GM12864 (cell line): ENCODE measurements at regions not wholly inside any gene's neighbourhood (a gene's known extent, or its start where the extent isn't known, plus 50 kb on each side); places are given as distances from the start of the nearest gene placed in this dataset.

ENCODE experiments used
- DNase-seq: peaks from one replicate; pipeline ENCODE4 v3.0.0-alpha.2; 2011; ENCODE audit warnings: low read depth
- H3K4me3 ChIP-seq: 2 replicates; pipeline ENCODE4 v1.5.1; 2011; ENCODE audit warnings: mild to moderate bottlenecking, low read depth, low read length, control low read depth
- TF ChIP-seq, protein P1 (sequence below): IDR thresholded peaks from 2 replicates; pipeline ENCODE4 v1.5.1; 2011; ENCODE audit warnings: low read depth, mild to moderate bottlenecking, moderate library complexity, low read length, control low read depth, inconsistent platforms; ENCODE audit errors: missing control alignments

DNA sequence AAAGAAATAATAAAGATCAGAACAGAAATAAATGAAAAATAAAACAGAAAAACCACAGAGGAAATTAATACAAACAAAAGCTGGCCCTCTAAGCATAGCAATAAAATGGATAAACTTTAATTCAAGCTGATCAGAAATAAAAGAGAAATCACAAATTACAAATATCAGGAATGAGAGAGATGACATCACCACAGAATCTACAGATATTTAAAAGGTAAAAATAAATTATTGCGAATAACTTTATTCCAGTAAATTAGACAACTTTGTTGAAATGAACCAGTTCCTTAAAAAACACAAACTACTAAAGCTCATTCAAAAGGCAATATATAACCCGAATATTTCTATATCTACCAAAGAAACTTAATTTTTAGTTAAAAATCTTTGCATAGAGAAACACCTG lies 131.7 kb downstream of the PPP1R3A start:
- DNase-seq: no peak
- H3K4me3 ChIP-seq: no peak overlapping the region
- TF ChIP-seq, protein P1, sequence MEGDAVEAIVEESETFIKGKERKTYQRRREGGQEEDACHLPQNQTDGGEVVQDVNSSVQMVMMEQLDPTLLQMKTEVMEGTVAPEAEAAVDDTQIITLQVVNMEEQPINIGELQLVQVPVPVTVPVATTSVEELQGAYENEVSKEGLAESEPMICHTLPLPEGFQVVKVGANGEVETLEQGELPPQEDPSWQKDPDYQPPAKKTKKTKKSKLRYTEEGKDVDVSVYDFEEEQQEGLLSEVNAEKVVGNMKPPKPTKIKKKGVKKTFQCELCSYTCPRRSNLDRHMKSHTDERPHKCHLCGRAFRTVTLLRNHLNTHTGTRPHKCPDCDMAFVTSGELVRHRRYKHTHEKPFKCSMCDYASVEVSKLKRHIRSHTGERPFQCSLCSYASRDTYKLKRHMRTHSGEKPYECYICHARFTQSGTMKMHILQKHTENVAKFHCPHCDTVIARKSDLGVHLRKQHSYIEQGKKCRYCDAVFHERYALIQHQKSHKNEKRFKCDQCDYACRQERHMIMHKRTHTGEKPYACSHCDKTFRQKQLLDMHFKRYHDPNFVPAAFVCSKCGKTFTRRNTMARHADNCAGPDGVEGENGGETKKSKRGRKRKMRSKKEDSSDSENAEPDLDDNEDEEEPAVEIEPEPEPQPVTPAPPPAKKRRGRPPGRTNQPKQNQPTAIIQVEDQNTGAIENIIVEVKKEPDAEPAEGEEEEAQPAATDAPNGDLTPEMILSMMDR: no peak

DNA sequence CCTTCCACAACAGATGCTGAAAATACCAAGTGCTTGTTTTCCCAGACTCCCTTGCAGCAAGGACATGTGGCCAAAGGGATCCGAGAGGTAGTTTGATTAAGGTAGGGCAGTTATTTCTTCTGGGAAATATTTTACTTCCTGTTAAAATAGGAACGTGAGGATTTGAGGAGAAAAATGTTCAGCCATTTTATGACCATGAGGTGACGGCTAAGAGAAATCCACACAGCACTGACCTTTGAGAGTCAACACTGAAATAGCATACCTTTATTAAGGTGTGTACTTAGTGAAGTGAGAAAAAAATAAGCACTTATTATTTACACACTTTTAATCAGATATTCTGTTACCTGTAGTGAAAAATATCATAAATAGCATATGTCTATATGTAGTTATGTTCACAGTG lies 133.9 kb downstream of the PPP1R3A start:
- TF ChIP-seq, protein P1: no peak
- H3K4me3 ChIP-seq: no peak overlapping the region
- no peak for DNase-seq

DNA sequence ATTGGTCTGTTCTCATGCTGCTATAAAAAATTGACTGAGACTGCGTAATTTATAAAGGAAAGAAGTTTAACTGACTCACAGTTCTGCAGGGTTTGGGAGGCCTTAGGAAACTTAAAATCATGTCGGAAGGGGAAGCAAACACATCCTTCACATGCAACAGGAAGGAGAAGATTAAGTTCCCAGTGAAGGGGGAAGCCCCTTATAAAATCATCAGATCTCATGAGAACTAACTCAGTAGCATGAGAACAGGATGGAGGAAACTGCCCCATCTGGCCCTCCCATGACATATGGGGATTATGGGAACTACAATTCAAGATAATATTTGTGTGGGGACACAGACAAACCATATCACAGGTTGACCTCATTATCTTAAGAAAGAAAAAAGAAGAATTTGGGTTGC lies 134.5 kb downstream of the PPP1R3A start:
- H3K4me3 ChIP-seq: no peak overlapping the region
- TF ChIP-seq, protein P1: no peak
- DNase-seq: no peak

DNA sequence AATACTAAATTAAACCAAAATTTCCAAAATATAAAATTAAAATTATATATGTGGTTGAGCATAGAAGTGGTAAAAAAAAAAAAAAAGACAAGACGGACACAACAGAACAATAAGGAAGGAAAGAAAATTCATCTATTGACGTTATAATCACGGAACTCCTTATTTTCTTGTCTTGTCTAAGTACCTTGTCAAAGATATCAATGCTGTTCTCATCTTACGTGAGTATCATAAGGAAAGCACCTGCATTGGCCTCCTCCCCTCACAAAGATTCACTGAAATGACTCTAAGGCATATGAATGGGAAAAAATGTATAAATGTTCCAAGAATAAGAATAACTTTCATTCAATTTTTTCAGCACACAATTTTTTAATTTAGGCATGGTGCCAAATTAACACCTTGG lies 135.4 kb downstream of the PPP1R3A start:
- no peak for DNase-seq
- no peak overlapping the region for H3K4me3 ChIP-seq
- TF ChIP-seq, protein P1: no peak

DNA sequence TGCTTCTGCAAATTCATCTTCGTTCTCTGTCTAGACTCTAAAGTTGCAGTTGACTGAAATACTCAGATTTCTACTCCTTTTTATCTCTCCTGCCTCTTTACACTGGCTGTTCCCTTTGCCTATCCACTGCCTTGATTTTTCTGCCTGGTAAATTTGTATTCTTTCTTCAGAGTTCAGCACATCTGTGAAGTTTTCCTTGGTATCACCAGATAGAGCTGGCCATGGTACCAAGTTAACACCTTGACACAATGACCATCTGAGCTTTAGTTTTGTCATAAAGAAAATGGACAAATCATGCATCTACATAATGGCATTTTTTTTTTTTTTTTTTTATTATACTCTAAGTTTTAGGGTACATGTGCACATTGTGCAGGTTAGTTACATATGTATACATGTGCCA lies 143.0 kb downstream of the PPP1R3A start:
- no peak overlapping the region for H3K4me3 ChIP-seq
- TF ChIP-seq, protein P1: no peak
- DNase-seq: no peak

DNA sequence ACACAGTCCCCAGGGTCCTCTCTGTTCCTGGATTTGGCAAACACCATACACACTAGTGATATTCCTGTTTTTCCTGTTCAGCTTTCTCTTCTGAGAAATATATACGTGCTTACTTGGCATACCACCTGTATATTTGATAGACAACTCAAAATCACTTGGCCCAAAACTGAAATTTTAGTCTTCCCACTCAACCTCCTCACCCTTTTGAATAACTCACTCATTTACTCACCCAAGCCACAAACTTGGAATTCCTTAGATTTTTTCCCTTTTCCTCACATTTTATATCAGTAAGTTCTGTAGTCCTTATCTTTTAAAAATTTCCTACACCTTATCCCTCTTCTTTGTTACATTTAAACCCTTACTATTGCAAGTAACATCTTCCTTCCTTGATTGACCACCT lies 143.4 kb downstream of the PPP1R3A start:
- H3K4me3 ChIP-seq: no peak overlapping the region
- TF ChIP-seq, protein P1: no peak
- no peak for DNase-seq

DNA sequence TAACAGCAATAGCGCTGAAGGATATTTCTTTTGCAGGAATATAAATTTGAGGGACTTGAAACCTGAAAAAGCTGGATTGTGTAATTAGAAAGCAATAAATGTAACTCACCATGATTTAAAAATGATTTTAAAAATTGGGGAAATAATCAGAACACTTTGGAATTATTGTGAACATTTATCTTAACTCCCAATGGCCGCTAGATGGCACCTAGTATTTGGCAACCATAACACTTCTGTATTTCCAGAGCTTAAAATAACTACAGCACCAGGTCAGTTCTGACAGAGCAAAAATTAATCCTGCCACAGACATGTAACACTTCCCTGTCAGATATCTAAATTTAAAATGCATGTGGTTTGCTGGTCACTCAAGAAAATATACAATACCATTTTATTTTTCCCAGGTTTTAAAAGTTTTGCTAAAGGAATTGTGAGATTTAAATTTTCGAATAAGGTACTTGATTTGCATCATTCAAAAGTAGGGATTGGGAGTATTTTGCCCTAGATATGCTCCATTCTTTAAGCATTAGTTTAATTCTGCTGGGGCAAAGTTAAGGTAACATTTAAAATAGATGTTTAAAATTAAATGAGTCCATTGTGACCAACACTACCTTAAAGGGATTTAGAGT lies 144.5 kb downstream of the PPP1R3A start:
- TF ChIP-seq, protein P1: peak; percentile 58
- DNase-seq: no peak
- no peak overlapping the region for H3K4me3 ChIP-seq
